WI38 (cell line): ENCODE measurements at regions not wholly inside any gene's neighbourhood (a gene's known extent, or its start where the extent isn't known, plus 50 kb on each side); places are given as distances from the start of the nearest gene placed in this dataset.

Experiments
- H3K4me3 ChIP-seq: 2 replicates; pipeline ENCODE4 v1.5.1; 2011; ENCODE audit warnings: low read depth, mild to moderate bottlenecking, control low read depth, low read length
- CTCF ChIP-seq: IDR thresholded peaks from 2 replicates; pipeline ENCODE4 v1.5.1; 2012; ENCODE audit warnings: low read depth, mild to moderate bottlenecking, control low read depth, low read length

GRCh38 chr4:64776820-64777219 is 367.6 kb upstream of the TECRL start:
- no peak for TF ChIP-seq CTCF
- H3K4me3 ChIP-seq: no peak overlapping the region

- no peak for TF ChIP-seq CTCF
- no peak overlapping the region for H3K4me3 ChIP-seq
Observed at GRCh38 chr4:64774626-64775025, 365.4 kb upstream of the TECRL start.

- no peak for TF ChIP-seq CTCF
- H3K4me3 ChIP-seq: no peak overlapping the region
Observed at GRCh38 chr4:64771149-64771548, 361.9 kb upstream of the TECRL start.

- TF ChIP-seq CTCF: no peak
- no peak overlapping the region for H3K4me3 ChIP-seq
Observed at GRCh38 chr4:64767547-64767946, 358.3 kb upstream of the TECRL start.

- TF ChIP-seq CTCF: no peak
- no peak overlapping the region for H3K4me3 ChIP-seq
Observed at GRCh38 chr4:64766565-64766964, 357.3 kb upstream of the TECRL start.

- TF ChIP-seq CTCF: no peak
- H3K4me3 ChIP-seq: no peak overlapping the region
Observed at GRCh38 chr4:64756016-64756415, 346.8 kb upstream of the TECRL start.

- TF ChIP-seq CTCF: no peak
- no peak overlapping the region for H3K4me3 ChIP-seq
Observed at GRCh38 chr4:64747919-64748715, 338.9 kb upstream of the TECRL start.
